GM10266 (cell line): ENCODE measurements at regions not wholly inside any gene's neighbourhood (a gene's known extent, or its start where the extent isn't known, plus 50 kb on each side); places are given as distances from the start of the nearest gene placed in this dataset.

Experiments used
- DNase-seq: peaks from one replicate; pipeline ENCODE4 v3.0.0; 2012; ENCODE audit errors: extremely low spot score
- TF ChIP-seq, protein P1 (sequence below): IDR thresholded peaks from 2 replicates; pipeline ENCODE4 v1.5.1; 2012; ENCODE audit warnings: mild to moderate bottlenecking, low read depth; ENCODE audit not compliant: control insufficient read depth, insufficient read depth; ENCODE audit errors: missing control alignments

DNA sequence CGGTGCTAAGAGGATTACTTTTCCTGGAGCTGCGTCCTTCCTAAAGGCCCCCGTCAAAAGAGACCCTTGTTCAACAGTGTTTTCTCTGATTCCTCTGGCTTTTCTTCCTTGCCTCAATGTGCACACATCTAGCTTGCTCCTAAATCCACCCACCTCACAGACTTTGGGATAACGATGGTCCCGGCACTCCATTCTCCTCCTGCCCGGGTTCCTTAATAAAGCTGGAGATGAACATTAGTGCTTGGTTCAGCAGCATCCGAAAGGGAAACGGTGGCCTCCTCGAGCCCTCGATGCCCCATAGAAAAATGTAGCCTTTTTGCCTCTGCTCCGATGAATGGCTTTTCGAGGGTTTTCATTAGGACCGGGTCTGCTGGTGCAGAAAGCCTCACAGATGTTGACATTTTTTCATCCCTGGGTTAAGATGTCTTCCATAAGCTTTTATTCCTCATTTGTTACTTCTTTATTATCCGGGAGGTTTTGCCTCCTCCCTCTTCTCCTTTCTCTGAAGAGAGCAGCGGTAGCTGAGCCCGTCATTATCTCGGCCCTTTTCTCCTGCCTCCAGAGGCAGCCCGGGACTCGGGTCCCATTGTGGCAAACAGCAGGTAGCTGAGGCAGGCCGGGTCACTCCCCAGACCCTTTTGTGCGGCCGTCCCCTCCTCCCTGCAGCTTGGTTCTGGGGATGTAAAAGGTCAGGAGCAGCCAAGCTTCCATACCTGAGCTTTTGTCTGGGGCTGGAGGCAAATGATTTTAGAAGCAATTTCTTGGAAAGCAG lies 64.6 kb downstream of the CPN2 start:
- no peak for DNase-seq
- TF ChIP-seq, protein P1, sequence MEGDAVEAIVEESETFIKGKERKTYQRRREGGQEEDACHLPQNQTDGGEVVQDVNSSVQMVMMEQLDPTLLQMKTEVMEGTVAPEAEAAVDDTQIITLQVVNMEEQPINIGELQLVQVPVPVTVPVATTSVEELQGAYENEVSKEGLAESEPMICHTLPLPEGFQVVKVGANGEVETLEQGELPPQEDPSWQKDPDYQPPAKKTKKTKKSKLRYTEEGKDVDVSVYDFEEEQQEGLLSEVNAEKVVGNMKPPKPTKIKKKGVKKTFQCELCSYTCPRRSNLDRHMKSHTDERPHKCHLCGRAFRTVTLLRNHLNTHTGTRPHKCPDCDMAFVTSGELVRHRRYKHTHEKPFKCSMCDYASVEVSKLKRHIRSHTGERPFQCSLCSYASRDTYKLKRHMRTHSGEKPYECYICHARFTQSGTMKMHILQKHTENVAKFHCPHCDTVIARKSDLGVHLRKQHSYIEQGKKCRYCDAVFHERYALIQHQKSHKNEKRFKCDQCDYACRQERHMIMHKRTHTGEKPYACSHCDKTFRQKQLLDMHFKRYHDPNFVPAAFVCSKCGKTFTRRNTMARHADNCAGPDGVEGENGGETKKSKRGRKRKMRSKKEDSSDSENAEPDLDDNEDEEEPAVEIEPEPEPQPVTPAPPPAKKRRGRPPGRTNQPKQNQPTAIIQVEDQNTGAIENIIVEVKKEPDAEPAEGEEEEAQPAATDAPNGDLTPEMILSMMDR = no peak

DNA sequence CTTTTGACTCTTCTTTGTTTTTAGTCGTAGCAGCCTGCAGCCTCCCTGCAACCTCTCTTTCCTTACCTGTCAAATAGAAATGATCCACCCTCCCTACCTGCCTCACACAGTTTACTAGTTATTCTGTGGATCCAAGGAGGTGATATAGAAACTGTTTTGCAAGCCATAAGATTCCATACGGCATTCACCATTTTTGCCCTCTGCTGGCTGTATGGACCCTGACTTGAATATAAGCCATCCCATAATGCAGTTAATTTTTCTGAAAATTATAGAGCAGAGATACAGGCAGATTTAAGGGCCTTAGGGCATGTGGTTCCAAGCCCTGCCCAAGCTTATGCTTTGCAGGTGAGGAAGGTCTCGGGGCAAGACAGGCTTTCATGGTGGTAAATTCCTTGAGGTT lies 63.8 kb downstream of the CPN2 start:
- DNase-seq = no peak
- TF ChIP-seq, protein P1 = no peak

DNA sequence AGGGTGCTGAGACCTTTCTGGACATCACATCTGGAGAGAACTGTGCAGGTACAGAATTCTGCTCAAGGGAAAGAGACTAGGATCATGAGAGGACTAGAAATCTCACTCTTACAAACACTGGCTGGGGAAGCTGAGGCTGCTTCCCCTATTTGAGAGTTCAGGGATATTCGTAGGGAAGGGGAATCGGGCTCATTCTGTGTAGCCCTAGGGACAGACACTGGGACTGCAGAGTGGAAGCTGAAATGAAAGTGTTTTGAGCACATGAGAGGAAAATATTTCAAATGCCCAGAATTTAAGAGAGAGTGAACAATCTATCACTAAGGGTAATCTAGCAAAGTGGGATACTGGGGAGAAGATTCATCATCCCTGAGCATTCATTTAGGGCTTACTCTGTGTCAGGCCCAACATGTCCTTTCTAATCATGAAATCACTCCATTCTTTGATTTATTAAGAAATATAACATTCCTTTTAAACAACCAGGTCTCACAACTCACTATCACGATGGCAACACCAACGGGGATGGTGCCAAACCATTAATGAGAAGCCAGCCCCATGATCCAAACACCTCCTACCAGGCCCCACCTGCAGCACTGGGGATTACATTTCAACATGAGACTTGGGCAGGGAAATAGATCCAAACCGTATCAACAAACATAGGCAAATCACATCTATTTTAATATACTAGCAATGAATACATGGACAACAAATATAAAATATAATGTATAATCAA lies 63.0 kb downstream of the CPN2 start:
- TF ChIP-seq, protein P1 = no peak
- DNase-seq = no peak
